Stimulated activated CD8-positive, alpha-beta memory T cell treated with anti-CD3 and anti-CD28 coated beads, Interleukin-15, amount 100 ng/mL, for 48 hours (primary cell): ENCODE measurements at regions not wholly inside any gene's neighbourhood (a gene's known extent, or its start where the extent isn't known, plus 50 kb on each side); places are given as distances from the start of the nearest gene placed in this dataset.
"Not testable (repeated sequence)": the region's sequence is repeated elsewhere in the genome, so short reads cannot be mapped to it uniquely, and the experiment has no call there.

Source experiments
- DNase-seq, 2 donors: peaks; one replicate each; pipeline ENCODE4 v3.0.0-alpha.2; 2020; ENCODE audit warnings: low read depth in 2 of 2

DNA sequence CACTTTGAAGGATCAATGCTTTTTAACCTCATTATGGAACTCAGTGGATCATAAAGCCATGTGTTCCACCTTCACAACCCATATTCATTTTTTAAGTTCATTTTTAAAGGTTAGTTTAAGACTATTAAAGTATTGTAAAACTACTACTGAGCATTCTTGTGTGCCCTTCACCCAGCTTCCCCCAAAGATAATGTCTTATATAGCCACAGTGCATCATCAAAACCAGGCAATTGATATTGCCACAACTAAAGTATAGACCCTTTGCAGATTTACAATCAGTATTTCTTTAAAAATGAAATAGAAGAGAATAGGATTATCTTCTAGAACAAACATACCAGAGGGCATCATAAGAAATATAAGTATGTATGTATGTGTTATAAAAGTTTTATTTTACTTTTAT is 597.1 kb downstream of the CCSER2 start:
- DNase-seq, result no peak

DNA sequence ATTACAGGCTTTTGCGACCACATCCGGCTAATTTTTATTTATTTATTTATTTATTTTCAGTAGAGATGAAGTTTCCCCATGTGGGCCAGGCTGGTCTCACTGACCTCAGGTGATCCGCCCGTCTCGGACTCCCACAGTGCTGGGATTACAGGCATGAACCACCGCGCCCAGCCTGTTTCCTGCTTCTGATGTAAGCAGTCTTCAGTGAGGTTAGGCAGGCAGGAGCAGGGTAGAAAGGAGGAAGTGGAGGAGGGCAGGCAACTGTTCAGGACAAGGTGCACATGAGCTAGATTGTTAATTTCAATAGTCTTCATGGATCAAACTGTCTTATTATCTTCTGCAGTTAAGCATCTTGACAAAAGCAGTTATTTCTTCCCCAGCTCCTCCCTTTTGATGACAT is 605.0 kb downstream of the CCSER2 start:
- DNase-seq, result no peak

- DNase-seq, result no peak
Observed at GRCh38 chr10:84935772-84936171, 607.4 kb downstream of the CCSER2 start.

DNA sequence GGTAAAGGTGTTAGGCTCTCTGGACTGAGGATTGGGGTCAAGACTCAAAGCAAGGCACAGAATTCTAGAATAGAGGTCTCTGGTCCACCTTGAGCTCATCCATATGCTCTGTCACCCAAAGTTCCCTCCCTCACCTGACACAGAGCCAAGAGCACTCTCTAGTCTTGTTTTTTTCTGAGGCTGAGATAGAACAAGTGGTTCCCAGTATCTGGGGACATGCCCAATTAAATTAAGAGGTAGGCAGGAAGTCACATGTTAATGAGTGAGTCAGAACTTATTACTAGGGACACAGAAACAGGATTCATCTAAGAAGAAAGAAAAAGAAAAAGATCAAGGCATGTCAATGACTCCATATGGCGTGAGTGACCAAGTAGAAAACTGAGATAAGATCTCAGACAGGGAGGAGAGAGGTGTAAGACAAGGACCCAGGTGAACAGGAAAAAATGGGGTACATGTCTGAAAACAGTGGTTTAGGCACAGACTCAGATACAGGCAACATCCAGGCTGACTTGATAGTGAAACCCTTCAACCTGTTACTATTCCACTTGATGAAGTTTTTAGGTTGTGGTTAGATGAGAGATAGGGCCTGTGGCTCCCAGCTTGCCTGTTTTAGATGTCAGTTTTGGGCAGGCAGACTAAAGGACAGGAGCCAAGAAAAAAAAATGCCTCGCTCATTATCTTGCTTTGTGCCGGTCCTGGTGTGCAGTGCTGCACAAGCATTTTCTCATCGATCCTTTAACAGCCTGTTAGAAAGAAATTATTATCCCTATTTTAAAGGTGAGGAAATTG is 609.9 kb downstream of the CCSER2 start:
- DNase-seq, result no peak

GRCh38 chr10:84943541-84943940 is 615.2 kb downstream of the CCSER2 start:
- DNase-seq, result no peak

DNA sequence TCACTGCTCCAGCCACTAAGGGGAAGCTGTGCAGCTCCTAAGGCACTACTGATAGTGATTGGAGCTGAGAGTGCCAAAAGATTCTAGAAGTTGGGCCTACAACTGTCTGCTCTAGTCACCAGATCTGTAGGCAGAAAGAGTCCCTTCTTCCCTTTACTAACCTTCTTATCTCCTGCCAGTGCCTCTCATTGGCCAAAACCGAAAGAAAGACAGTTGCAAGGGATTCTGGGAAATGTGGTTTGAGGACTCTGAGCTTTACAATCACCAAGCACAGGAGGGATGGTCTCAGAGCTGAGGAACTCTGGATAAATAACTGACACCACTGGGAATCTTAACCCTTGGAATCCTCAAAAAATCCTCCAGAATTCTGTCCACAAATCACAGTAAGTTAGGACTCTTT is 615.8 kb downstream of the CCSER2 start:
- DNase-seq, result no peak

GRCh38 chr10:84945791-84946190 is 617.4 kb downstream of the CCSER2 start:
- no peak for DNase-seq

GRCh38 chr10:84946904-84947303 is 618.5 kb downstream of the CCSER2 start:
- DNase-seq, result no peak

DNA sequence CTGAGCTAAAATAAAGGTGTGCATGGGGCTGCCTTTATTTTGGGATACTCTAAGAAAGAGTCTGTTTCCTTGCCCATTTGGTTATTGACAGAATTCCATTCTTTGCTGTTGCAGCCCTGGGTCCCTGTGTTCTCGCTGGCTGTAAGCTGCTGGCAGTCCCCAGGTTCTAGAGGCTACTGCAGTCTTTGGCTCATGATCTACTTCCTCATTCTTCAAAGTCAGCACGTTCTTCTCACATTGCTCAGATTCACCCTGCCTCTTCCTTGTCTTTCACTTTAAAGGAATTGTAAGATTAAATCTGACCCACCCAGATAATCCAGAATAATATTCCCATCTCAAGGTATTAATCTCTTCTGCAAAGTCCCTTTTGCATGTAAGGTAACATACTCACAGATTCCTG is 620.3 kb downstream of the CCSER2 start:
- no peak for DNase-seq

- no peak for DNase-seq
Observed at GRCh38 chr10:84951616-84952015, 623.2 kb downstream of the CCSER2 start.

DNA sequence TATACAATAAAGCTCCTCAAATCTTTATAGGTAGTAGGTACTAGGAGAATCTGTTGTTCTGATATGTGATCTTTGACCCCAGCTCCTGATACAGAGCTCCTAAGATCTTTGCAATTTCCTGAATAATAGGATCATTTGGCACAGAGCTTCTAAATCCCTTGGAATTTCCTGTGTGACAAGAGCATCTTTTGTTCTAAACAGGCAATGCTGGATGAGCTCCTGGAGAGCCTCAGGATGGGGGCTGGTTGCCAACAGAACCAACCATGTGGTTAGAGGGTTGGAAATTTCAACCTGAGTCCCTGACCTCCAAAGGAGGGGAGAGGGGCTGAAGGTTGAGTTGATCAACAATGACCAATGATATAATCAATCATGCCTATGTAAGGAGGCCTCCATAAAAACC is 629.0 kb downstream of the CCSER2 start:
- no peak for DNase-seq

DNA sequence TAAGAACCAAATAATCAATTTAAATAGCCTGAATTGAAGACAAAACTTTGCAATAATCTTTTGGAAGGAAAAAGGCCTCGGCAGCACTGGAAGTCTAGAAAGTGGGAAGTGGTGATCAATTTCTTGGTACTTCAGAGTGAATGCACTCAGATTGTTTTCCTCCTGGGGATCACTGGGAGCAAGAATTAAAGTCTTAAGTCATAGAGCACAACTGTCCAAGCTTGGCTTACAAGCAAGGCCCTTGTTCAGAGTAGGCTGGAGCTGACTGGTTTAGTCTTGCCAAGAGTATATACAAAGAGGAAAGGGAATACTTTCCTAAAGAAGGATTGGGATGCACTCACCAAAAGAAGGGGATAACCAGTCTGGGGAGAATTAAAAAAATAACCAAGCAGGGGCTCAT is 637.1 kb downstream of the CCSER2 start:
- no peak for DNase-seq

- no peak for DNase-seq
Observed at GRCh38 chr10:84966708-84967441, 638.5 kb downstream of the CCSER2 start.

DNA sequence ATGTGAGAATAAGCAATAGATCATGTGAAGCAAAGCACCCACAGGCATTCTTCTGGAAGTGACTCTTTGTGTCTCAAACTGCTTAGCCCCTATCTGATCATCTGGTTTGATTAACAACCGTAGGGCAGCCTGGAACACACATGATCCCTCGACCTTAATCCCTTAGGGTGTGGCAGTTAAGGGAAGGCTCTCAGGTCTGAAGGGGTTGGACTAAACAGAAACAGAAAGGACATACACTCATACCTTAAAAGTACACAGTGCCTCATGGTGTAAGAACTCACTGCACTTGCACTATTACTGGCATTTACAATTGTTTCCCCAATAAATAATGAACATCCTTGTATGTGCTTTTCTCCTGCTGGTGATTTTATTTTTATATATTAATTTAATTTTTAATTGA is 640.9 kb downstream of the CCSER2 start:
- DNase-seq, result not testable (repeated sequence)

GRCh38 chr10:84987039-84987438 is 658.6 kb downstream of the CCSER2 start:
- DNase-seq, result no peak

GRCh38 chr10:84988011-84988410 is 659.6 kb downstream of the CCSER2 start:
- no peak for DNase-seq

- no peak for DNase-seq
Observed at GRCh38 chr10:84990713-84991112, 662.3 kb downstream of the CCSER2 start.

GRCh38 chr10:84991301-84991700 is 662.9 kb downstream of the CCSER2 start:
- no peak for DNase-seq

- DNase-seq, result no peak
Observed at GRCh38 chr10:84993251-84994035, 665.1 kb downstream of the CCSER2 start.

DNA sequence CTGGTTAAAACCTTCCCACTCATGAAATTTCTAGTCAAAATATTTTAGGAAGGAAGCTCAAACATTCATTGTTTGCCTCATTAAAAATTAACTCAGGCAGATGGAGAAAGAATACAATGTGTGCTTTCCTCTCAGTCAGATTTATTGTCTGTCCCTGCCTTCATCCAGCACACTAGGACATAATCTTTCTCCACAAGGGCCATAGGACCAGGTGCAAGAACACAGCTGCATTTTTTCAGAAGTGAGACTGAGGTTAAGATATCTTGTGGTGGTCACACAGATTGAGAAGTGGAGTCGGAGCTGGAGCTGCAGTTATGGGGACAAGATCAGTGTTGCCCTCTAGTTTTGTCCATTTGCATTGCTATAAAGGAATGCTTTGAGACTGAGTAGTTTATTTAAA is 666.3 kb downstream of the CCSER2 start:
- DNase-seq, result no peak

DNA sequence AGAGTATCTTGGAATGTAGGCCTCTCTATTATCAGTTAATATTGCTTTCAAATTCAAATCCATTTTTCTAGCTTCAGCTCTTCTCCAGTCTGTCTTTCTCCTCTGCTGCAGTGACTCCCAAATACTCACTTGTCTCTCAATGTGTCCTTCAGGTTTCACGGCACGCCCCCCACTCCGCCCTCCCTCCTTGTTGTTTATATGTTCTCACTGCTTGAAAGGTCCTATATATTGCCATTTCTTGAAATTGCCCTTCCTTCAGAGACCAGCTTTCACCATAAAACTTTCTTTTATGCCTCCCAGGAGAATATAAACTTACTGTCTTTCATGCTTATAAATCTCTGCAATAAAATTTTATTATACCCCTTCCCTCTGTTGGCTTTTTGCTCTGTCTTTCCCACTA is 668.2 kb downstream of the CCSER2 start:
- no peak for DNase-seq

DNA sequence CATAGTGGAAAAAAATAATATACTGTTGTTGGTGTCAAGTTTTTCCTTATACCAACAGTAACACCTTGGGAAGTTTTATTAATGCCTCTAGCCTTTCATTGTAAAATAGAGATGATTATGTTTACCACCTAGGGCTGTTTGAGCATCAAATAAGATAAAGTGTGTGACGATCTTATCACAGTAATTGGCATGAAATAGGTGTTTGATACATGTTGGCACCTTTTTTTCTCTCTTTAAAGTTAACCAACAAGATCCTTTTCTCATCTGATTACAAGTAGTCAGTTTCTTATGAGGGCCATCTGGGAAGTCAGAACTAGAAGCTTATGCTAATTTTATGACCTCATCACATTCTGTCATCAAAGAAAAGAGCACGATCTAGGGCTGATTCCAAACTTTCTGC is 669.5 kb downstream of the CCSER2 start:
- no peak for DNase-seq

DNA sequence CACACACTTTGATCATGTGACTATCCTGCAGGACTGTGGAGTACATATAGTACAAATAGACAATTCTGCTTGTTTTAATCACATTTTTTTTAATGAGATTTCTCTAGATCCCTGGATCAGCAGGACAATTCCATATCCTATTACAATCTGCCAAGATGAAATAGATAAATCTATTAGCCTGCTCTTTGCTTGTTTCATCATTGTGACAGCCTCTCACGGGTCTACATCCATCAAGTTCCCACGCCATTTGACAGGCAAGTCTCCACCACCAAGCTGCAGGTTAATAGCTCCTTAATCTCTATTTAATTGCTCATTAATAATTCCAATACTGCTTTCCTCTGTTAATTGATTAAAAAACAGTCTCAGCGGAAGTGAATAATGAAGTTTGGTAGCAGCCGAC is 671.5 kb downstream of the CCSER2 start:
- no peak for DNase-seq
